NB4 (cell line): ENCODE measurements at regions not wholly inside any gene's neighbourhood (a gene's known extent, or its start where the extent isn't known, plus 50 kb on each side); places are given as distances from the start of the nearest gene placed in this dataset.

ENCODE experiments used
- POLR2A ChIP-seq: IDR thresholded peaks from 2 replicates; pipeline ENCODE4 v1.6.1; 2011; ENCODE audit warnings: mild to moderate bottlenecking; ENCODE audit not compliant: insufficient read length; ENCODE audit errors: extremely low read depth
- TF ChIP-seq, protein P1 (sequence below): IDR thresholded peaks from 2 replicates; pipeline ENCODE4 v1.6.1; 2011; ENCODE audit warnings: low read depth, low read length
- TF ChIP-seq, protein P2 (sequence below): IDR thresholded peaks from one replicate; pipeline ENCODE4 v1.5.1; 2012; ENCODE audit warnings: low read depth, low read length

DNA sequence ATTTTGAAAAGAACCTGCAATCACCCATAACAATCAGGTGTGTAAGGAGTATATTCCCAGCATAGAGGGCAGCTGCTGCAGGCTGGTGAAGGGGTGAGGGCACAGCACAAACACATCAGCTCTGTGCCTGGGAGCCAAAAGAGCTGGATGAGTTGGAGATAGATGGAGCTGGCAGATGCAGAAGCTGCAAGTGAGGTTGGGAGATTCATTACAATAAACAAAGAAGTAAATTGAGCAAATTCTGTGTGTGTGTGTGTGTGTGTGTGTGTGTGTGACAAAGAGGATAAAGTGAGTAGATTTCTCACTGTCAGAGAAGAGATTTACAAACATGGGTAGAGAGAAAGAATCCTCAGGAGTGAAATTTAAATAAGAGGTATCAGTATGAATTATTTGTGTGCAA lies 994.7 kb downstream of the EPHA3 start:
- TF ChIP-seq, protein P1, sequence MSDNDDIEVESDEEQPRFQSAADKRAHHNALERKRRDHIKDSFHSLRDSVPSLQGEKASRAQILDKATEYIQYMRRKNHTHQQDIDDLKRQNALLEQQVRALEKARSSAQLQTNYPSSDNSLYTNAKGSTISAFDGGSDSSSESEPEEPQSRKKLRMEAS, result no peak
- TF ChIP-seq, protein P2, sequence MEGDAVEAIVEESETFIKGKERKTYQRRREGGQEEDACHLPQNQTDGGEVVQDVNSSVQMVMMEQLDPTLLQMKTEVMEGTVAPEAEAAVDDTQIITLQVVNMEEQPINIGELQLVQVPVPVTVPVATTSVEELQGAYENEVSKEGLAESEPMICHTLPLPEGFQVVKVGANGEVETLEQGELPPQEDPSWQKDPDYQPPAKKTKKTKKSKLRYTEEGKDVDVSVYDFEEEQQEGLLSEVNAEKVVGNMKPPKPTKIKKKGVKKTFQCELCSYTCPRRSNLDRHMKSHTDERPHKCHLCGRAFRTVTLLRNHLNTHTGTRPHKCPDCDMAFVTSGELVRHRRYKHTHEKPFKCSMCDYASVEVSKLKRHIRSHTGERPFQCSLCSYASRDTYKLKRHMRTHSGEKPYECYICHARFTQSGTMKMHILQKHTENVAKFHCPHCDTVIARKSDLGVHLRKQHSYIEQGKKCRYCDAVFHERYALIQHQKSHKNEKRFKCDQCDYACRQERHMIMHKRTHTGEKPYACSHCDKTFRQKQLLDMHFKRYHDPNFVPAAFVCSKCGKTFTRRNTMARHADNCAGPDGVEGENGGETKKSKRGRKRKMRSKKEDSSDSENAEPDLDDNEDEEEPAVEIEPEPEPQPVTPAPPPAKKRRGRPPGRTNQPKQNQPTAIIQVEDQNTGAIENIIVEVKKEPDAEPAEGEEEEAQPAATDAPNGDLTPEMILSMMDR, result no peak
- TF ChIP-seq POLR2A, result no peak
